ENCODE measurements at regions not wholly inside any gene's neighbourhood (a gene's known extent, or its start where the extent isn't known, plus 50 kb on each side); places are given as distances from the start of the nearest gene placed in this dataset.
"Not testable (repeated sequence)": the region's sequence is repeated elsewhere in the genome, so short reads cannot be mapped to it uniquely, and the experiment has no call there.

DNA sequence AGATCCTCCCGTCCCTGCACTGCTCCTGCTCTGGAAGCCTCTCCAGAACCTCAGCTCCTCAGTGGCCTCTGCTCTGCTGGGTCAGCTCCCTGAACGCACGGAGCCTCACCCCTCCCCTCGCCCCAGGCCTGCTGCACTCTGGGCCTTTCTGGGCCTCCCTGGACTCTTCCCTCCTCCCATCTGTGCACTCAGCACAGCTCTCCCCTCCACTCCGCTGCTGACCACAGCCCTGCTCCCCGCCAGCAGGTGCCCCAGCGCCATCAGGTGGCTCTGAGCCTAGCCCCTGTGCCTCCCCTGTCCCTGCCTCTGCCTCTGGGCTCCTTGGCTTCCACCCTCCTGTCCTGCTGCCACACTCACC, 121.0 kb downstream of the TMEM121 start:
- TF ChIP-seq, protein P1, sequence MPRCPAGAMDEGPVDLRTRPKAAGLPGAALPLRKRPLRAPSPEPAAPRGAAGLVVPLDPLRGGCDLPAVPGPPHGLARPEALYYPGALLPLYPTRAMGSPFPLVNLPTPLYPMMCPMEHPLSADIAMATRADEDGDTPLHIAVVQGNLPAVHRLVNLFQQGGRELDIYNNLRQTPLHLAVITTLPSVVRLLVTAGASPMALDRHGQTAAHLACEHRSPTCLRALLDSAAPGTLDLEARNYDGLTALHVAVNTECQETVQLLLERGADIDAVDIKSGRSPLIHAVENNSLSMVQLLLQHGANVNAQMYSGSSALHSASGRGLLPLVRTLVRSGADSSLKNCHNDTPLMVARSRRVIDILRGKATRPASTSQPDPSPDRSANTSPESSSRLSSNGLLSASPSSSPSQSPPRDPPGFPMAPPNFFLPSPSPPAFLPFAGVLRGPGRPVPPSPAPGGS (IDR thresholded peaks at IDR 0.05) = not testable (repeated sequence)
- not testable (repeated sequence) for TF ChIP-seq ZSCAN20 (CRISPR knock-in tag; IDR thresholded peaks at IDR 0.05); EP300 (IDR thresholded peaks at IDR 0.05); RCOR1 (IDR thresholded peaks at IDR 0.05; ENCODE audit: low read depth, low read length); POLR2A (IDR thresholded peaks at IDR 0.05; ENCODE audit: low read length); RFX5 (IDR thresholded peaks at IDR 0.05); KDM1A (IDR thresholded peaks at IDR 0.05; ENCODE audit: low read depth); POLR2AphosphoS2 (conservative IDR thresholded peaks at IDR 0.05; ENCODE audit: low read length); CBX2 (IDR thresholded peaks at IDR 0.05; ENCODE audit: borderline replicate concordance, low read depth); FOSL2 (IDR thresholded peaks at IDR 0.05); FOSL2 (CRISPR knock-in tag; IDR thresholded peaks at IDR 0.05)
- TF ChIP-seq, protein P2, sequence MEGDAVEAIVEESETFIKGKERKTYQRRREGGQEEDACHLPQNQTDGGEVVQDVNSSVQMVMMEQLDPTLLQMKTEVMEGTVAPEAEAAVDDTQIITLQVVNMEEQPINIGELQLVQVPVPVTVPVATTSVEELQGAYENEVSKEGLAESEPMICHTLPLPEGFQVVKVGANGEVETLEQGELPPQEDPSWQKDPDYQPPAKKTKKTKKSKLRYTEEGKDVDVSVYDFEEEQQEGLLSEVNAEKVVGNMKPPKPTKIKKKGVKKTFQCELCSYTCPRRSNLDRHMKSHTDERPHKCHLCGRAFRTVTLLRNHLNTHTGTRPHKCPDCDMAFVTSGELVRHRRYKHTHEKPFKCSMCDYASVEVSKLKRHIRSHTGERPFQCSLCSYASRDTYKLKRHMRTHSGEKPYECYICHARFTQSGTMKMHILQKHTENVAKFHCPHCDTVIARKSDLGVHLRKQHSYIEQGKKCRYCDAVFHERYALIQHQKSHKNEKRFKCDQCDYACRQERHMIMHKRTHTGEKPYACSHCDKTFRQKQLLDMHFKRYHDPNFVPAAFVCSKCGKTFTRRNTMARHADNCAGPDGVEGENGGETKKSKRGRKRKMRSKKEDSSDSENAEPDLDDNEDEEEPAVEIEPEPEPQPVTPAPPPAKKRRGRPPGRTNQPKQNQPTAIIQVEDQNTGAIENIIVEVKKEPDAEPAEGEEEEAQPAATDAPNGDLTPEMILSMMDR (IDR thresholded peaks at IDR 0.05) = not testable (repeated sequence)
- TF ChIP-seq, protein P3, sequence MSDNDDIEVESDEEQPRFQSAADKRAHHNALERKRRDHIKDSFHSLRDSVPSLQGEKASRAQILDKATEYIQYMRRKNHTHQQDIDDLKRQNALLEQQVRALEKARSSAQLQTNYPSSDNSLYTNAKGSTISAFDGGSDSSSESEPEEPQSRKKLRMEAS (IDR thresholded peaks at IDR 0.05) = not testable (repeated sequence)
- TF ChIP-seq, protein P4, sequence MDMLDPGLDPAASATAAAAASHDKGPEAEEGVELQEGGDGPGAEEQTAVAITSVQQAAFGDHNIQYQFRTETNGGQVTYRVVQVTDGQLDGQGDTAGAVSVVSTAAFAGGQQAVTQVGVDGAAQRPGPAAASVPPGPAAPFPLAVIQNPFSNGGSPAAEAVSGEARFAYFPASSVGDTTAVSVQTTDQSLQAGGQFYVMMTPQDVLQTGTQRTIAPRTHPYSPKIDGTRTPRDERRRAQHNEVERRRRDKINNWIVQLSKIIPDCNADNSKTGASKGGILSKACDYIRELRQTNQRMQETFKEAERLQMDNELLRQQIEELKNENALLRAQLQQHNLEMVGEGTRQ (IDR thresholded peaks at IDR 0.05) = not testable (repeated sequence)
- TF ChIP-seq, protein P5, sequence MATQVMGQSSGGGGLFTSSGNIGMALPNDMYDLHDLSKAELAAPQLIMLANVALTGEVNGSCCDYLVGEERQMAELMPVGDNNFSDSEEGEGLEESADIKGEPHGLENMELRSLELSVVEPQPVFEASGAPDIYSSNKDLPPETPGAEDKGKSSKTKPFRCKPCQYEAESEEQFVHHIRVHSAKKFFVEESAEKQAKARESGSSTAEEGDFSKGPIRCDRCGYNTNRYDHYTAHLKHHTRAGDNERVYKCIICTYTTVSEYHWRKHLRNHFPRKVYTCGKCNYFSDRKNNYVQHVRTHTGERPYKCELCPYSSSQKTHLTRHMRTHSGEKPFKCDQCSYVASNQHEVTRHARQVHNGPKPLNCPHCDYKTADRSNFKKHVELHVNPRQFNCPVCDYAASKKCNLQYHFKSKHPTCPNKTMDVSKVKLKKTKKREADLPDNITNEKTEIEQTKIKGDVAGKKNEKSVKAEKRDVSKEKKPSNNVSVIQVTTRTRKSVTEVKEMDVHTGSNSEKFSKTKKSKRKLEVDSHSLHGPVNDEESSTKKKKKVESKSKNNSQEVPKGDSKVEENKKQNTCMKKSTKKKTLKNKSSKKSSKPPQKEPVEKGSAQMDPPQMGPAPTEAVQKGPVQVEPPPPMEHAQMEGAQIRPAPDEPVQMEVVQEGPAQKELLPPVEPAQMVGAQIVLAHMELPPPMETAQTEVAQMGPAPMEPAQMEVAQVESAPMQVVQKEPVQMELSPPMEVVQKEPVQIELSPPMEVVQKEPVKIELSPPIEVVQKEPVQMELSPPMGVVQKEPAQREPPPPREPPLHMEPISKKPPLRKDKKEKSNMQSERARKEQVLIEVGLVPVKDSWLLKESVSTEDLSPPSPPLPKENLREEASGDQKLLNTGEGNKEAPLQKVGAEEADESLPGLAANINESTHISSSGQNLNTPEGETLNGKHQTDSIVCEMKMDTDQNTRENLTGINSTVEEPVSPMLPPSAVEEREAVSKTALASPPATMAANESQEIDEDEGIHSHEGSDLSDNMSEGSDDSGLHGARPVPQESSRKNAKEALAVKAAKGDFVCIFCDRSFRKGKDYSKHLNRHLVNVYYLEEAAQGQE (IDR thresholded peaks at IDR 0.05) = not testable (repeated sequence)
